NCI-H2081 treated with DMSO at 0.1 percent for 48 hours (cell line): ENCODE measurements at regions not wholly inside any gene's neighbourhood (a gene's known extent, or its start where the extent isn't known, plus 50 kb on each side); places are given as distances from the start of the nearest gene placed in this dataset.
"Not testable (repeated sequence)": the region's sequence is repeated elsewhere in the genome, so short reads cannot be mapped to it uniquely, and the experiment has no call there.

Source experiments
- DNase-seq: peaks from one replicate; lab custom pipeline; 2025; lab: John Stamatoyannopoulos, UW

DNA sequence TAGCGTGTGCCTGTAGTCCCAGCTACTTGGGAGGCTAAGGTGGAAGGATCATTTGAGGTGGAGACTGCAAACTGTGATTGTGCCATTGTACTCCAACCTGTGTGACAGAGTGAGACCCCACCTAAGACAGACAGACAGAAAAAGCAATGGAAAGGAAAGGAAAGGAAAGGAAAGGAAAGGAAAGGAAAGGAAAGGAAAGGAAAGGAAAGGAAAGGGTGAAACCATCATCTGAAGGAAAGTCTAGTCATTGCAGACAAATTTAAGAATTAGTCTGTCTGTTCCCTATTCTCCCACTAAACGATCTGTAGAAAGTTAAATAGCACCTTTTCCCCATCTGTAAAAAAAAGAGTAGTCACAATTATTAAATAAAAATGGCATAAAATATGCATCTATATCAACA, 91.1 kb upstream of the SKAP2 start:
- DNase-seq: no peak

DNA sequence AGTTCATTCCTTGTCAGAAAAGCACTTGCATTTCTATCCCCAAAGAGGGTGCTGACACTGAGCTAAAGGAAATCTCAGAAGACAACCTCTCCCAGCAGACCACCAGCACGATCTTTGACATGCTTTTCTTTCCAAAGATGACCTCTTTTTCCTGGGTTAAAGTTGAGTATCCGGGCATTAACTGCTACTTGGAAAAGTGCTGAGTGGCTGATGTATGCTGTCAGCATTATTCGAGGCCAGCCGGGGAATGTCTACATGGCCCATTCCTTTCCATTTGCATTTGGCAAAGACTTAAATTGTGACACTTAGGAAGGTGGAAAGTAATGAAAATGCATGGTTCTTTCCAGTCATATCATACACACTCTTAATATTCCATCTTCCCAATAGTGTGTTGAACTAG, 90.6 kb upstream of the SKAP2 start:
- DNase-seq: no peak

DNA sequence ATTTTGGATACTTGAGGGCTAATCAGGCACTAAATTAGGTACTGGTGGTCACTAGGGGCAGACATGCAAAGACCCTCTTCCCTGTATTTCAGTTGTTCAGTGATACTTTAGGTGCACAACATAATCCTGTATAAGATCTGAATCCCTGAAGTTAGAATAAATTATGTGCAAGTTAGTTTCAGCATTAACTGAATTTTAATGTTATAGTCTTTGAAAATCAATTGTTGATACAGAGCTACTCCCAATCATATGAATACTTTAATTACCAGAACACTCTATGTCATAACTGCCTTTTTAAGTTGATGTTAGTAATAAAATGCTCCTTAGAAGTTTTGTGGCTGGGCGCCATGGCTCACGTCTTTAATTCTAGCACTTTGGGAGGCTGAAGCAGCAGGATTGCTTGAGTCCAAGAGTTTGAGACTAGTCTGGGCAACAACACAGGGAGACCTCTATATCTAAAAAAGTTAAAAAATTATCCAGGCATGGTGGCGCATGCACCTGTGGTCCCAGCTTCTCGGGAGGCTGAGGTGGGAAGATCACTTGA, 87.1 kb upstream of the SKAP2 start:
- no peak for DNase-seq

DNA sequence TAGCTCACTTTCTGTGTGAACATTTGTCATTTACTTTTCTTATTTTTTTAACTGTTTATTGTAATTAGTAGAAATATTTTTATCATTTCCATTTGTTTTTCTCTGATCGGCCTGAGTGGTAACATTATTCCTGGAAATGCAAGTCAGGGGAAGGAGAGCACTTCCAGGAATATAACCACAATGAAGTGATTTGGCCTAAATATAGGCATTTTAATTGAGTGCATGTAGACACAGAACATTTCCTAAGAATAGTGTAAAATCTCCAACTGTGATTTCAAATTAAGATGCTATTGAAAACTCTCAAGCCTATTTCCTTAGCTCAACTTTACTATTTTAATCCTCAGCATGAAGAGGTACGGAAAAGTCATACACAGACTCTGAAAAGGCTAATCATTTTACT, 86.5 kb upstream of the SKAP2 start:
- DNase-seq: no peak

DNA sequence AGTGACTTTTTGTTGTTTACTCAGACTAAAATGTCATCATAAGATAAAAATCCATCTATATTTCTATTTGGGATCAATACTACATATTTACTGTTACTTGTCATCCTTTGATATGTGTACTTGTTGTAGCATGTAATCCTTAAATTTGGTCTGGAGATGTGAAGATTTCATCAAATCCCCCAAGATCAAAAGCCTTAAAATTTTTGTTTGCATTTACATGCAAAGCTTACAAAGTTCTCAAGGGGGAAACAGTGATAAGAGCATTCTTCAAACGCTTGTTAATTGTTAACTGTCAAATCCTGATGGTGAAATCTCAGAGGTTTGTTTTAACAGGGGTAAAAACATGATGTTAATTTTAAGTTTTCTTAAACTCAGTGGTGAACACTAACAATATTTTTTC, 84.9 kb upstream of the SKAP2 start:
- no peak for DNase-seq

DNA sequence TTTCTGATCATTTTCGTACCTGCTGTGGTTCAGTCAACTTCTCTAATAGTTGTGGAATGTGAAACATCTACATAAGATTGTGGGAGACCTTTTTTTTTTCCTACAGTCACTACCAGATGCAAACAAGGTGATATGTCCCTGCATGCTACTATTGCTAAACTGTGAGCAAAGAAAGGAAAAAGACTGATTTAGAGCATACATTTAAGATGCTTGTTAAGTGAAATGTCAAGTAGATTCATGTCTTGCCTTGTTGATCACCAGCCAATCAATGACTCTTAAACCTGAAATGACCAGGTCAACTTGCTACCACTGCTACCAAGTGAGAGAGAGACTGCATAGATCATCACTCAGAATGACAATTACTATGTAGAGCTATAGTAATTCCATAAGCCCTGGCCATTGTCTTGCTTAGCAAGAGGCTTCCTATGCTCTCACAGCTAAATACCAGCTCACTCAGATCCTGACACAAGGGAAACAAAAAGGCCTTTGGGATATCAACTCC, 84.3 kb upstream of the SKAP2 start:
- DNase-seq: no peak

DNA sequence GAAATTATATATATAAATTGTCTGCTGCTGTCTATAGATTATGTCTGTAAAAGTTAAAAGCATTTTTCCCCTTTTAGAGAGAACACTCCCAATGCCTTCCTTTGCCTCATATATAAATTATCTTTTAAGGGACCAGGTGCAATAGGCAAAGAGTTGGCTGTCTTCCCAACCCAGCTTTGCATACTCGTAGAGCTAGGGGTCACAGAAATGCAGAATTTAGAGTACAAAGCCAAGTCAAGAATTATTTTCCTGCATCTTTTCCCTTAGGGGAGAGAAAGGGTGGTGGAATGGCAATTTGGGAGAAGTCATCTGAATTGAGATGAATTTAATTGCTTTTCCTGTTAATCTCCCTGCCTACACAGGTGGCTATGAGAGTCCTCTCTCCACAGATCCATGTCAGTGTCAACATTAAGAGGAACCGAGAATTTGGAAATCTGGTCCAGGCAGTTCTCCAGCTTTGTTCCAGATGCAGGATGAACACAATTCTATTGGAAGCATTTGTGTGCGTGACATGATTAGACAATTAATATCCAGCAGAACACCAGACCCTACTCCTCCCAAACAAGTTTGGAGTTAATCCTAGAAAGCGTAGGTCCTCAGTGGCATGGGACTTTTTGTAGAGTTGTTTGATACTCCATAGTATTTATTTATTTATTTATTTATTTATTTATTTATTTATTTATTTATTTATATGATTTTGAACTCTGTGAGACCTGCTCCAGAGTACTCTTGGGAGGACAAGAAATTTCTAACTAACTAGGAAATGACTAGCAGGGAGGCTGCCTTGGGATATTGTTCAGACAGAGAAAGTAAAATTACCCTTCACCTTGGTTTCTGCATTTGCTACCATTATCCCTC, 80.3 kb upstream of the SKAP2 start:
- no peak for DNase-seq

DNA sequence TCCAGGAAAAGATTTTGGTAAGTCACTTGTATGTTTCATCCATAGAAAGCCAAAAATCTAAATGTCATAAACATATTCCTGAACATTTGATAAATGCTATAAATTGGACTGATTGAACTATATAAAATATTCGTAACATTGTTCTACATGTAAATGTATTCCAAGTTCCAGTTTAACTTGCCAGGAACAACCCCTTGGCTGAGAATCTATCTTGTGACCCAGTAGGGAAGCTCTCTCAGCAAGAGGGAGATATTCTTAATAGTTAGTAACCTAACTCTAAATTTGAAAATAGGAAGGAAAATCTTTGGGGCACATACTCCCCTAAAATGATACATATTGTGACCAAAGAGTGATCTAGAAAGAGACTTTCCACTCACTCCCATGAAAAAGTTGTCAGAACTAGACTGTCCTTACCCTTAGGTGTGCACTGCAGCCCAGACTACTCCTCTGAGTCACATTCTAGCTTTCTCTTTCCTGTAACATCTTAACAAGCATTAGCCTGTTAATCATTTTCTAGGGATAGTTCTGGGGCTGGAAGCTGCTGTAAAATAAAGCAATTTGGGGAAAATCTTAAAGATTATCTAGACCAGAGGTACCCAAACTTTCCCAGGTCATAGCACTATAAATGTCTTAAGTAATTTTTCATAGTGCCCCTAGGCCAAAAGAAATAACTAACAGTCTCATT, 73.7 kb upstream of the SKAP2 start:
- no peak for DNase-seq

DNA sequence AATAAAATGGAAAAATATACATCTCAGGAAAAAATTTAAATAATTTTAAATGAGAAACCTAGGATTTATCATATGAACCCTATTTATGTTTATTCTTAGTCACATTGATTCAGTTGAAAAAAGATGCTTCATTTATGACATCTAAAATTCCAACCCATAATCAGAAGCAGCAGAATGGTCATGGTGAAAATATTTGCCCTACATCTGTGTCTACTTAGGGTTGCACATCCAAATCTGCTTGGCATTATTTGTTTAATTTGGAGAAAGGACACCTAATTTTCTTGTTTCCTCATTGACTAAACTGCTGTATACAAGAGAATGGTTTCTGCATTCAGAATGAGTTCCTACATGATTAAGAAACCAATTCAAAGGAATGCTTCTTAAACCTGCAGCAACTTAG, 72.9 kb upstream of the SKAP2 start:
- no peak for DNase-seq

DNA sequence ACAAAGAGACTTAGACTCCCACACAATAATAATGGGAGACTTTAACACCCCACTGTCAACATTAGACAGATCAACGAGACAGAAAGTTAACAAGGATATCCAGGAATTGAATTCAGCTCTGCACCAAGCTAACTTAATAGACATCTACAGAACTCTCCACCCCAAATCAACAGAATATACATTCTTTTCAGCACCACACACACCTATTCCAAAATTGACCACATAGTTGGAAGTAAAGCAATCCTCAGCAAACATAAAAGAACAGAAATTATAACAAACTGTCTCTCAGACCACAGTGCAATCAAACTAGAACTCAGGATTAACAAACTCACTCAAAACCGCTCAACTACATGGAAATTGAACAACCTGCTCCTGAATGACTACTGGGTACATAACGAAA, 68.2 kb upstream of the SKAP2 start:
- DNase-seq: not testable (repeated sequence)

DNA sequence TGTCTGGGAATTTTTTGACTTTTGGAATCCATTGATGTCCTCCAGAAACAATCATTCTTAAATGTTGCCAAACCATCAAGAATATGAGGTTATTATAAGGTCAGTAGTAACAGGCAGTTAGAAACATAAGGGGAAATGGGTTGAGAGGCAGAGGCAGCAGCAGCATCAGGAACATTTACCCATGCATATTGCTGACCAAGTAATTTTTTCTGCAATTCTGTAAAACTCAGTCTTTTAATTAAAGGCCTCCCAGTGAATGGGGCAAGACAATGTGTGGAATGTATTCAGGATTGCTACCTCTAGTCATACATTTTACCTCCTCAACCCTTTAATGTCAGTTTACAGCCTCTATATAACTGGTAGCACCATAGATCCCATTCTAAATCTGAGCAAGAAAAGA, 66.5 kb upstream of the SKAP2 start:
- no peak for DNase-seq

DNA sequence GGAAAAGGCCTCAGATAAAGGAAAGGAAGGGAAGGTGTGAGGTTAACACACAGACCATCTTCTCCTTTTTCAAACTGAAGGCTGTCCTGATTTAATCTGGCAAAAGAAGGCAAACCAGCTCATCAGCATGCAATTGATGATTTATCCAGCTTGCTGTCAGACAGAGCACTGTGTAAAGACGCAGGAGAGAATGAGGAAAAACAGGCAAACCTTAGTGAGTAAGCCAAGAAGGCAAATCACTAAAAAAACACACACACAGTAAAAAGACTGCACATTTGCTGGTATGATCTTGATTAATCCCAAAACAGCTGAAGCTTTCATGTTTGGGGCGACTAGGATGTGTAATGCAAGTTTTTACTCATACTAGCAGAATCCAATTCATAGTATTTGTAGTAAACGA, 65.8 kb upstream of the SKAP2 start:
- no peak for DNase-seq

DNA sequence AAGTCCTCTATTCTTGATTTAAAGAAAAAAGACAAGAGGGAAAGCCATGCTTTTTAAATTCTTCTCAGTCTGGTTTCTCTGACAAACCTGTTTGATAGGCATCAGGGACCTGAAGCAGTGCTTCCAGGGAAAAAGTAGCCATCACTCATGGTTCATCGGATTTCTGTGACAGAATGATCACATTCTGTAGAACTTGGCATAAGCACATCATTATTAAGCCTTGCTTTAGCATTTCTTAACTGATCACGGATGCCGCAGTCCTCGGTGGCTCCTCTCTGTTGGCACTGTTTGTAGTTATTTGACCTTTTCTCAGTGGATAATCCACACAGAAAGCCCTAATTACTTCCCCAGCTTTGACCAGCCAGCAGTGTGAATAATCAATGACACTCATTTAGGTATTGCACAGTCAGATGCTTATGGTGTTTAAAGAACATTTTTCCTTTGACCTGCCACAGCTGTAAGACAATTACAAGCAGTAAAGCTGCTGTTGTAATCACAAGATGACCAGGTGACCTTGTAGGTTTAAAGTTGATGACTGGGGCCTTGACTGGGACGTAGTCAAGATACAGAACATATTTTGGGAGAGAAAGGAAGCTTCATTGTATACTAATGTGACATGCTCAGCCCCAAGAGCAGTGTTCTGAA, 64.4 kb upstream of the SKAP2 start:
- DNase-seq: no peak

DNA sequence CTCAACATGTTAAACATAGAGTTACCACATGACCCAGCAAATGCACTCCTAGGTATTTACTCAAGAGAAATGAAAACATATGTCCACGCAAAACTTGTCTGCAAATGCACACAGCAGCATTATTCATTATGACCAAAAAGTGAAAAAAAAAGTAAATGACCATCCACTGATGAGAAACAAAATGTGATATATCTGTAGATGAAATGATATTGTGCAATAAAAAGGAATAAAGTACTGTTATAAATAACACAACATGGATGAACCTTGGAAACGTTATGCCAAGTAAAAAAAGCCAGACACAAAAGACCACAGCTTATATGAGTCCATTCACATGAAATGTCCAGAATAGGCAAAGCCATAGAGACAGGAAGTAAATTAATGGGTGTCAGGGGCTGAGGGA, 61.4 kb upstream of the SKAP2 start:
- DNase-seq: no peak

DNA sequence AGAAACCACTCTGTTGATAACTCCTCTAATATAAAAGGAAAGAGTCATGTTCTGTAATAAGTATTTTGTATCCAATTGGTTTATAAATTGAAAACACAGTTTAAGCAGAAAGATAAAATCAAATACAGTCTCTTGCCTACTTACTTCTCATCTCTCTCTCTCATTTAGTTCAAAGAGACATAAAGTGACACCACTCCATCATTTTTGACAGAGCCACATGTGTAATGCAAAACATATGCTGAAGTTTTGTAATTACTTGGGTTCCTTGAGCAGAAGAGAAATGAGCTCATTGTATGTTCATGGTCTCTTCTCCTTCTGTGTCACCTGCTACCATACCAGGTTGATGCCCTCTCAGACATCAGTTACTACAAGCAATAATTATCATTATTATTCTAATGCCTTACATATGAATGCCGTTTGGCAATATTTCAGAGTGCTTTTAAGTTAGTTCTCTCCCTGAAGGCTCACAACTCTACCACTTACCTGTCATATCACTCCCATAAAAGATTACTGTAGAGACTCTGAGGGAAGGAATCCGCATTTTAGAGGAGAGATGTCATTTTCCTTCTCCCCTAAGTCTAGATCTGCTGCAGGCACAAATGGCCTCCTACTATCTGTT, 59.9 kb upstream of the SKAP2 start:
- DNase-seq: no peak

DNA sequence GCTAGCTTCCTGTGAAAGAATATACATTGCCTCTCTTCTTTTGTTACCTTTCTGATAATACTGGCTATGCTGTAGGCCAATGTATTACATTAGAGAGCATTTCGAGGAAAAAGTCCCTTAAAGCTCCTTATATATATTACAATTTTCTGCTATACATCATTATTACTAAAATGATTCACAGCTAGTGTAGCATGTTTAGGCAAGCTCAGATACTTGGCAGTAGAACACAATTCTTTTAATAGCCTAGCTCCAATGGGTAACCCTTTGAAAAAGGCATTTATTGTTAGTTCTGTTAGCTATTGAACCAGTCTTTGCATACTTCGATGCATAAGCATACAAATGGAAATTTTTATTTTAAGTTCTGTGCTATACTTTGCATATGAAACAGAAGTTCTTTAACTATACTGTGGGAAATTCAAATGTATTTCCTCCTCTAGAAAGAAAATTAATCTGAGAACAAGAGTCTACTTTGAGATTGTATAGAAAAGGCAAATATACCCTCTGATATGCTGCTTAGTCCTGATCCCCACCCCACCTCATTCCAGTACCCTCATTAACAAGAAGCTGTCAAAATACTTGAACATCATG, 55.6 kb upstream of the SKAP2 start:
- no peak for DNase-seq

DNA sequence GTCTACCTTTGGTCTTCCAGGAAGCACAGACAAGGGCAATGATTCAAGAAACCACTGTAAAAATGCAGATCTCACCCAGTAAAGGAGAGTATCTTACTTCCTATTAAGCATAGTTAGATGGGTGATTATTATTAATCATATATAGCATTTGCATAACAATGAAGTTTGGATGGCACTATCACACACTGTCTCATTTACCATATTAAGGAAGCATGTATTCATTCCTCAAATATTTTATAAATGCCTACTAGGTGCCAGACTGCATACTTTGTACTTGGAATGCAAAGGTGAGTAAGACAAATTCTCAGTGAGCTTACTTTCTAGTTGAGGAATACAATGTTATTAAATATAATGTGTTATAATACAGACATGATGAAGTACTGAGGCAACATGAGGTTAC, 53.9 kb upstream of the SKAP2 start:
- no peak for DNase-seq

DNA sequence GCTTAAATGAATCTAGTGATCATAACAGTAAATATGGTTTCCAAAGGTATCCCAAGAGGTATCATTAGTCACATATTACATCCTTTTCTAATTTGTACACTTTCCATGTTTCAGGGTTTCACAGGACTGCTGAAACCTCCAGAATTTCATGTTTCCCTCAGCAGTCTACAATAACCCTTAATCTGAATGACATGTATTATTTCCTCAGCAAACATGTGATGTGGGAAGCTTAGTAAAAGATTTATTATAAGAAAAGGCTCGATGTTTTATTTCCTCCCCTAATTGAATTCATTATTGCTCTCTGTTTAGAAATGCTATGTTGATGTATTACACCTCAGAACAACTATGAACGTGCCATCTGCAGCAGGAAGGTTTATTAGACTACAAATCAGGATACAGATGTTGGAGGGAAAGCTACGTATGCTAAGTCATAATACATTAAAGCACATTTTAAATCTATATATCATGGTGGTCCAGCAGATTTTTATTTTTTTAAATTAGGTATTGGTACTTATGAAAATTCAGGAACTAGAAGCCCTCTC, 52.5 kb upstream of the SKAP2 start:
- DNase-seq: no peak

DNA sequence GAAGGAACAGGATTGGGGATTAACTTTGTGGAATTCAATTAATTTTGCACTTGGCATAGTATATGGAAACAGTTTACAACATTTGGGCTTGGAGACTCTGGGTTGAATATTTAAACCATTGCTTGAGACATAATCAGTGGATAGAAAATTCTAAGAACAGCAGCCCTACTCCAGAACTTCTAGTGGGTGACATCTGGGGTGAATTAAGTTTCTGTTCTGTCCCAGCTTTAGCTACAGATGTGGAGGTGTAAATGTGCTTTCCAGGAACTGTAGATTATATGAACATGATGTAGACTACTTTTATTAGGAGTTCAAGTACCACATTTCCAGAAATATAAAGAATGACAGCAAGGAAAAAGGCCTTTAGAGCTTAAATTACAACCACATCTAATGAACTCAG, 51.9 kb upstream of the SKAP2 start:
- no peak for DNase-seq
